Smooth muscle cell (in vitro differentiated cells): ENCODE measurements at regions not wholly inside any gene's neighbourhood (a gene's known extent, or its start where the extent isn't known, plus 50 kb on each side); places are given as distances from the start of the nearest gene placed in this dataset.

Source experiments
- DNase-seq: peaks from one replicate; lab custom pipeline; 2025; ENCODE audit not compliant: unreplicated experiment; lab: John Stamatoyannopoulos, UW
- H2AFZ ChIP-seq: fragments of 200-600 bp; sonication (generic); 2 replicates; pipeline ENCODE4 v1.6.0; 2016; ENCODE audit warnings: antibody characterized with exemption, low read depth, mild to moderate bottlenecking
- H3F3A ChIP-seq: fragments of 200-600 bp; sonication (generic); 2 replicates; pipeline ENCODE4 v1.6.0; 2017; ENCODE audit warnings: antibody characterized with exemption, low read depth
- H3K27ac ChIP-seq: fragments of 200-600 bp; sonication (generic); 2 replicates; pipeline ENCODE4 v1.5.1; 2016; ENCODE audit warnings: low read depth, mild to moderate bottlenecking
- H3K27me3 ChIP-seq: fragments of 200-600 bp; sonication (generic); 2 replicates; pipeline ENCODE4 v1.6.1; 2016; ENCODE audit warnings: low read depth, mild to moderate bottlenecking
- H3K36me3 ChIP-seq: fragments of 200-600 bp; sonication (generic); 2 replicates; pipeline ENCODE4 v1.5.1; 2016; ENCODE audit warnings: low read depth
- H3K4me1 ChIP-seq: fragments of 200-600 bp; sonication (generic); 2 replicates; pipeline ENCODE4 v1.5.1; 2016; ENCODE audit warnings: low read depth
- H3K4me2 ChIP-seq: fragments of 200-600 bp; sonication (generic); 2 replicates; pipeline ENCODE4 v1.6.0; 2016; ENCODE audit warnings: mild to moderate bottlenecking
- H3K4me3 ChIP-seq: fragments of 200-600 bp; sonication (generic); 2 replicates; pipeline ENCODE4 v1.5.1; 2016; ENCODE audit warnings: mild to moderate bottlenecking
- H3K79me2 ChIP-seq: fragments of 200-600 bp; sonication (generic); 2 replicates; pipeline ENCODE4 v1.6.0; 2016; ENCODE audit warnings: low read depth, mild to moderate bottlenecking
- H3K9ac ChIP-seq: fragments of 200-600 bp; sonication (generic); 2 replicates; pipeline ENCODE4 v1.6.0; 2016; ENCODE audit warnings: low read depth
- H3K9me3 ChIP-seq: fragments of 200-600 bp; sonication (generic); replicated peaks from 2 replicates; pipeline ENCODE4 v1.5.1; 2016; ENCODE audit warnings: low read depth
- H4K20me1 ChIP-seq: fragments of 200-600 bp; sonication (generic); 2 replicates; pipeline ENCODE4 v1.6.0; 2016; ENCODE audit warnings: low read depth
- WGBS: methylation state at CpG from one replicate; pipeline ENCODE4 v1.1.7; 2016; ENCODE audit warnings: low lambda C conversion rate; 5-methylcytosine and 5-hydroxymethylcytosine counted together
- TF ChIP-seq, protein P1 (sequence below): fragments of 200-600 bp; sonication (generic); IDR thresholded peaks from 2 replicates; pipeline ENCODE4 v1.5.1; 2017; ENCODE audit warnings: borderline replicate concordance, mild to moderate bottlenecking, antibody characterized with exemption; ENCODE audit not compliant: insufficient read depth, poor library complexity, severe bottlenecking

DNA sequence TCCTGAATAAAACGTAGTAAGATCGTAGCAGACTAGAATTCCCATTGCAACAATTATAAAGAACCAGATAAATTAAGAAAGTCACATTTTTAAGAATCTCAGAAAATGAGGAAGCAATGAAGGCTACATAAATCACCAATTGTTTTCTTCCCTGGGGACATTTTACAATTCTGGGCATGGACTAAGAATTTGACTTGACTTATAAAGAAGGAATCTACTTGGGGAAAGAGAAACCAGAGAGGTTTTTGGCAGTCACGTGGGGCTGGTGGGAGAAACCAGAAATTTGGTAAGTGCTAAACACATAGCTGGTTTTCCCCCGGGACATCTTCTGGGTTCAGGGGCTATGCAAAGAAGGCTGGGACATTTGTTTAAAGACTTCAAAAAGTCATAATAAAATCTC lies 109.8 kb upstream of the IL6 start:
- Histone ChIP-seq H2AFZ (no peak overlapping the region), H3K4me1 (no peaks in the 10 kb centered on the region), H3K27me3 (no peaks in the 10 kb centered on the region), H3F3A (no peaks in the 10 kb centered on the region), H3K36me3 (peaks cover 5% of the 10 kb centered on the region), H4K20me1 (no peaks in the 10 kb centered on the region), H3K9ac (no peak overlapping the region), H3K27ac (no peak overlapping the region), H3K79me2 (no peaks in the 10 kb centered on the region), H3K9me3 (peaks cover 3% of the 10 kb centered on the region), H3K4me3 (no peak overlapping the region), H3K4me2 (no peak overlapping the region)
- WGBS, result 97% methylated on average over 4 of the region's 4 CpGs
- no peak for DNase-seq
- TF ChIP-seq, protein P1, sequence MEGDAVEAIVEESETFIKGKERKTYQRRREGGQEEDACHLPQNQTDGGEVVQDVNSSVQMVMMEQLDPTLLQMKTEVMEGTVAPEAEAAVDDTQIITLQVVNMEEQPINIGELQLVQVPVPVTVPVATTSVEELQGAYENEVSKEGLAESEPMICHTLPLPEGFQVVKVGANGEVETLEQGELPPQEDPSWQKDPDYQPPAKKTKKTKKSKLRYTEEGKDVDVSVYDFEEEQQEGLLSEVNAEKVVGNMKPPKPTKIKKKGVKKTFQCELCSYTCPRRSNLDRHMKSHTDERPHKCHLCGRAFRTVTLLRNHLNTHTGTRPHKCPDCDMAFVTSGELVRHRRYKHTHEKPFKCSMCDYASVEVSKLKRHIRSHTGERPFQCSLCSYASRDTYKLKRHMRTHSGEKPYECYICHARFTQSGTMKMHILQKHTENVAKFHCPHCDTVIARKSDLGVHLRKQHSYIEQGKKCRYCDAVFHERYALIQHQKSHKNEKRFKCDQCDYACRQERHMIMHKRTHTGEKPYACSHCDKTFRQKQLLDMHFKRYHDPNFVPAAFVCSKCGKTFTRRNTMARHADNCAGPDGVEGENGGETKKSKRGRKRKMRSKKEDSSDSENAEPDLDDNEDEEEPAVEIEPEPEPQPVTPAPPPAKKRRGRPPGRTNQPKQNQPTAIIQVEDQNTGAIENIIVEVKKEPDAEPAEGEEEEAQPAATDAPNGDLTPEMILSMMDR, result no peak

DNA sequence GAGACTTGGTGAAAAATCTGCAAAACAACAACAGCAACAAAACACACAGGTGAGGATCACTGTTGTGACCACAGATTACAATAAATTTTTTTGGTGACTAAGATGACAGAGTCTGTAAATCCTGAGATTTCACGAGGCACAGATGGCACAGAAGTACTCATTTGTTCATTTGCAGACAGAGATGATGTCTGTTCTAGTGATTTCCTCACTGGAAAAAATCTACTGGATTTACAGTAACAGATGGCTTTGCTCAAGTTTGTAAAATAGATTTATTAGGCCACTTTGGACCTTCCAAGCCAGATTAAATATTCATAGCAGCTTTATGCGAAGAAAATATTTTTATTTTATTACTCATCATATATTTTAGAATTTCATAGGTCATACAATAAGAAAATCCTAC lies 113.5 kb upstream of the IL6 start:
- no peaks in the 10 kb centered on the region for H3K27me3 ChIP-seq
- no peak overlapping the region for H3K9ac ChIP-seq
- WGBS, result 42% methylated on average over 2 of the region's 2 CpGs
- H3K36me3 ChIP-seq, result peaks cover 5% of the 10 kb centered on the region
- no peaks in the 10 kb centered on the region for H3F3A ChIP-seq
- no peaks in the 10 kb centered on the region for H3K4me1 ChIP-seq
- H3K9me3 ChIP-seq, result peaks cover 3% of the 10 kb centered on the region
- no peak overlapping the region for H3K4me2 ChIP-seq
- DNase-seq, result no peak
- H3K4me3 ChIP-seq, result no peak overlapping the region
- peak overlapping the region; percentile 10 for H3K27ac ChIP-seq
- no peaks in the 10 kb centered on the region for H3K79me2 ChIP-seq
- no peak overlapping the region for H2AFZ ChIP-seq
- no peaks in the 10 kb centered on the region for H4K20me1 ChIP-seq
- TF ChIP-seq, protein P1, result no peak

DNA sequence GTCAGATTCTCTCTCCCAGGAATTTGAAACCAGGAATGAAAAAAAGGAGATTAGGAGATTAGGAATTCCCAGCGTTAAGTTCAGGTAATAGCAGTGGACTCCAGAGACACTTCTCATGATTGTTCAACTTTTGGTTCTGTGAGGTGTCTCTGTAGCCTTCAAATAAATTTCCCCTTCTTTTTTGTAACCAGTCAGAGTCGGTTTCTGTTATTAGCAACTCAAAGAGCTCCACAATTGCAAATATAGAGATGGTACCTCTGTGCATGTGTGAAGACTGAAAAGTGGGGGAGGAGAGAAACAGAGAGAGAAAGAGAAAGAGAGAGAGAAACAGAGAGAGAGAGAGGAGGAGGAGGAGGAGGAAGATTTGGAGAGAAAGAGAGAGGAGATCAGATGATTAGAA lies 112.8 kb upstream of the STEAP1B start:
- Histone ChIP-seq H2AFZ (no peak overlapping the region), H3K36me3 (no peaks in the 10 kb centered on the region), H3K9ac (no peak overlapping the region), H3K27me3 (no peaks in the 10 kb centered on the region), H4K20me1 (no peaks in the 10 kb centered on the region), H3K4me3 (no peak overlapping the region), H3K4me1 (no peaks in the 10 kb centered on the region), H3F3A (no peaks in the 10 kb centered on the region), H3K4me2 (peak overlapping the region; percentile 15), H3K27ac (no peak overlapping the region), H3K9me3 (peaks cover 3% of the 10 kb centered on the region), H3K79me2 (no peaks in the 10 kb centered on the region)
- TF ChIP-seq, protein P1, result no peak
- DNase-seq, result no peak
- WGBS, result 80% methylated on average over 2 of the region's 2 CpGs

DNA sequence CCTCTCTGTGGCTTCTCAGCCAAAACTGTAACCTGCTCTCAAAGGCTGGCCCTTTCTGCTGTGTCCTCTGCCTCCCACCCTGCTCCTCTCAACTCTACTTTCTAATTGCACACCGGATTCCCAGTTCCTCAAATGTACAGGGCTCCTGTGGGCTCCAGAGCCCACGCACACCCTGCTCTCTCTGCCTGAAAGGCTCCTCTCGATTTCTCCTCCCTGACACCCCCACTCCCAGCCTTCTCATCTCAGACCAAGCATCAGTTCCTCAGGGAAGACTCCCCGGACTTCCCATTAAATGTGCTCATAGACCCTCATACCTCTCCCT lies 111.7 kb upstream of the STEAP1B start:
- 90% methylated on average over 4 of the region's 4 CpGs for WGBS
- Histone ChIP-seq H3K79me2 (no peaks in the 10 kb centered on the region), H3K36me3 (no peaks in the 10 kb centered on the region), H3K4me2 (no peak overlapping the region), H3K4me1 (no peaks in the 10 kb centered on the region), H3K9me3 (no peaks in the 10 kb centered on the region), H3K9ac (no peak overlapping the region), H3K27me3 (no peaks in the 10 kb centered on the region), H2AFZ (no peak overlapping the region), H3K4me3 (no peak overlapping the region), H3K27ac (no peak overlapping the region), H3F3A (no peaks in the 10 kb centered on the region), H4K20me1 (no peaks in the 10 kb centered on the region)
- no peak for DNase-seq
- TF ChIP-seq, protein P1, result no peak
